ENCODE measurements at regions not wholly inside any gene's neighbourhood (a gene's known extent, or its start where the extent isn't known, plus 50 kb on each side); places are given as distances from the start of the nearest gene placed in this dataset.

GRCh38 chrX:22340022-22340616, 67.4 kb downstream of the CBLL2 start:
- ATAC-seq (ENCODE audit: insufficient read depth, low FRiP score) (no peak), DNase-seq (no peak)
- H3K9me3 ChIP-seq (ENCODE audit: control insufficient read depth in 4 of 4, insufficient read depth in 3 of 4, low read length in 3 of 4), result no peaks in the 10 kb centered on the region
- WGBS, 2 donors, result 78 to 89% methylated on average over 5 of the region's 5 CpGs
- no peak overlapping the region for H3K27ac ChIP-seq (ENCODE audit: low read depth in 1 of 2, low read length in 1 of 2)
- no peak for TF ChIP-seq CTCF (IDR thresholded peaks at IDR 0.05; ENCODE audit: control extremely low read depth, extremely low read depth)
- no peak overlapping the region for H3K9ac ChIP-seq (ENCODE audit: insufficient read depth in 1 of 2, low read length in 2 of 2)
- peaks cover 0 to 5% (median 2%) of the 10 kb centered on the region in 3 donors for H3K27me3 ChIP-seq (ENCODE audit: control insufficient read depth in 3 of 3, insufficient read depth in 3 of 3, low read length in 2 of 3)
- H3K4me1 ChIP-seq (ENCODE audit: control insufficient read depth in 5 of 5, insufficient read depth in 5 of 5, low read length in 5 of 5), result no peaks in the 10 kb centered on the region
- no peak overlapping the region for H3K4me3 ChIP-seq
- no peaks in the 10 kb centered on the region for H3K36me3 ChIP-seq (ENCODE audit: control insufficient read depth in 4 of 4, insufficient read depth in 4 of 4, low read length in 4 of 4)

GRCh38 chrX:22343192-22343591, 70.5 kb downstream of the CBLL2 start:
- ATAC-seq (ENCODE audit: insufficient read depth, low FRiP score), result no peak
- Histone ChIP-seq H3K27ac (ENCODE audit: low read depth in 1 of 2, low read length in 1 of 2) (no peak overlapping the region), H3K4me3 (no peak overlapping the region), H3K36me3 (ENCODE audit: control insufficient read depth in 4 of 4, insufficient read depth in 4 of 4, low read length in 4 of 4) (no peaks in the 10 kb centered on the region), H3K9me3 (ENCODE audit: control insufficient read depth in 4 of 4, insufficient read depth in 3 of 4, low read length in 3 of 4) (no peaks in the 10 kb centered on the region), H3K4me1 (ENCODE audit: control insufficient read depth in 5 of 5, insufficient read depth in 5 of 5, low read length in 5 of 5) (no peaks in the 10 kb centered on the region), H3K9ac (ENCODE audit: insufficient read depth in 1 of 2, low read length in 2 of 2) (no peak overlapping the region), H3K27me3 (ENCODE audit: control insufficient read depth in 3 of 3, insufficient read depth in 3 of 3, low read length in 2 of 3) (peaks cover 0 to 5% (median 2%) of the 10 kb centered on the region in 3 donors)
- no peak for TF ChIP-seq CTCF (IDR thresholded peaks at IDR 0.05; ENCODE audit: control extremely low read depth, extremely low read depth)
- no peak for DNase-seq
- 77 to 90% methylated on average over 8 of the region's 8 CpGs for WGBS, 2 donors

GRCh38 chrX:22345884-22346283, 73.2 kb downstream of the CBLL2 start:
- 83 to 92% methylated on average over 2 of the region's 2 CpGs for WGBS, 2 donors
- no peak for DNase-seq
- no peaks in the 10 kb centered on the region for H3K4me1 ChIP-seq (ENCODE audit: control insufficient read depth in 5 of 5, insufficient read depth in 5 of 5, low read length in 5 of 5)
- TF ChIP-seq CTCF (IDR thresholded peaks at IDR 0.05; ENCODE audit: control extremely low read depth, extremely low read depth), result no peak
- no peaks in the 10 kb centered on the region for H3K9me3 ChIP-seq (ENCODE audit: control insufficient read depth in 4 of 4, insufficient read depth in 3 of 4, low read length in 3 of 4)
- H3K9ac ChIP-seq (ENCODE audit: insufficient read depth in 1 of 2, low read length in 2 of 2), result no peak overlapping the region
- no peak overlapping the region for H3K27ac ChIP-seq (ENCODE audit: low read depth in 1 of 2, low read length in 1 of 2)
- H3K4me3 ChIP-seq, result no peak overlapping the region
- ATAC-seq (ENCODE audit: insufficient read depth, low FRiP score), result no peak
- H3K36me3 ChIP-seq (ENCODE audit: control insufficient read depth in 4 of 4, insufficient read depth in 4 of 4, low read length in 4 of 4), result no peaks in the 10 kb centered on the region
- H3K27me3 ChIP-seq (ENCODE audit: control insufficient read depth in 3 of 3, insufficient read depth in 3 of 3, low read length in 2 of 3), result peaks cover 0 to 3% (median 2%) of the 10 kb centered on the region in 3 donors

- Histone ChIP-seq H3K36me3 (ENCODE audit: control insufficient read depth in 4 of 4, insufficient read depth in 4 of 4, low read length in 4 of 4) (no peaks in the 10 kb centered on the region), H3K9me3 (ENCODE audit: control insufficient read depth in 4 of 4, insufficient read depth in 3 of 4, low read length in 3 of 4) (no peaks in the 10 kb centered on the region), H3K27ac (ENCODE audit: low read depth in 1 of 2, low read length in 1 of 2) (no peak overlapping the region), H3K9ac (ENCODE audit: insufficient read depth in 1 of 2, low read length in 2 of 2) (no peak overlapping the region), H3K27me3 (ENCODE audit: control insufficient read depth in 3 of 3, insufficient read depth in 3 of 3, low read length in 2 of 3) (peaks cover 0 to 2% (median 0%) of the 10 kb centered on the region in 3 donors), H3K4me3 (no peak overlapping the region), H3K4me1 (ENCODE audit: control insufficient read depth in 5 of 5, insufficient read depth in 5 of 5, low read length in 5 of 5) (no peaks in the 10 kb centered on the region)
- 38 to 82% methylated on average over 1 of the region's 1 CpG for WGBS, 2 donors
- ATAC-seq (ENCODE audit: insufficient read depth, low FRiP score) (no peak), DNase-seq (no peak)
- TF ChIP-seq CTCF (IDR thresholded peaks at IDR 0.05; ENCODE audit: control extremely low read depth, extremely low read depth), result no peak
Measured at GRCh38 chrX:22347491-22347890, 74.8 kb downstream of the CBLL2 start.
